HEK293T (cell line): ENCODE measurements at regions not wholly inside any gene's neighbourhood (a gene's known extent, or its start where the extent isn't known, plus 50 kb on each side); places are given as distances from the start of the nearest gene placed in this dataset.

ENCODE experiments used
- ARNT ChIP-seq: fragments of 450-650 bp; IDR thresholded peaks from 2 replicates; pipeline ENCODE4 v1.6.1; 2017; ENCODE audit warnings: mild to moderate bottlenecking
- BHLHE40 ChIP-seq: fragments of 450-650 bp; IDR thresholded peaks from 2 replicates; pipeline ENCODE4 v1.6.1; 2016; ENCODE audit warnings: mild to moderate bottlenecking, moderate library complexity, borderline replicate concordance
- CTBP1 ChIP-seq: fragments of 450-650 bp; IDR thresholded peaks from 2 replicates; pipeline ENCODE4 v1.6.1; 2016; ENCODE audit warnings: borderline replicate concordance
- ELF4 ChIP-seq: fragments of 450-650 bp; IDR thresholded peaks from 2 replicates; pipeline ENCODE4 v1.6.1; 2017; ENCODE audit warnings: antibody characterized with exemption
- FOXA1 ChIP-seq: fragments of 450-650 bp; IDR thresholded peaks from 2 replicates; pipeline ENCODE4 v1.6.1; 2016; ENCODE audit warnings: mild to moderate bottlenecking
- FOXM1 ChIP-seq: fragments of 450-650 bp; IDR thresholded peaks from 2 replicates; pipeline ENCODE4 v1.6.1; 2017; ENCODE audit warnings: mild to moderate bottlenecking, borderline replicate concordance
- L3MBTL2 ChIP-seq: fragments of 450-650 bp; conservative IDR thresholded peaks from 2 replicates; pipeline ENCODE4 v1.6.1; 2016; ENCODE audit warnings: mild to moderate bottlenecking
- LEF1 ChIP-seq: fragments of 450-650 bp; IDR thresholded peaks from 2 replicates; pipeline ENCODE4 v1.6.1; 2017; ENCODE audit warnings: mild to moderate bottlenecking, borderline replicate concordance
- NFRKB ChIP-seq: fragments of 450-650 bp; IDR thresholded peaks from 2 replicates; pipeline ENCODE4 v1.6.1; 2016; ENCODE audit warnings: mild to moderate bottlenecking, moderate library complexity
- SP1 ChIP-seq: fragments of 450-650 bp; IDR thresholded peaks from 2 replicates; pipeline ENCODE4 v1.6.1; 2017
- SUZ12 ChIP-seq: fragments of 450-650 bp; IDR thresholded peaks from 2 replicates; pipeline ENCODE4 v1.6.1; 2016; ENCODE audit warnings: mild to moderate bottlenecking
- TARDBP ChIP-seq: fragments of 450-650 bp; IDR thresholded peaks from 2 replicates; pipeline ENCODE4 v1.6.1; 2016
- ZNF384 ChIP-seq: fragments of 450-650 bp; IDR thresholded peaks from 2 replicates; pipeline ENCODE4 v1.6.1; 2016
- TF ChIP-seq, protein P1 (sequence below): fragments of 450-650 bp; IDR thresholded peaks from 2 replicates; pipeline ENCODE4 v1.6.1; 2016

GRCh38 chr16:58815181-58815888 lies 81.2 kb upstream of the GOT2 start:
- TF ChIP-seq TARDBP, result no peak
- no peak for TF ChIP-seq BHLHE40
- no peak for TF ChIP-seq SUZ12
- no peak for TF ChIP-seq FOXM1
- no peak for TF ChIP-seq SP1
- no peak for TF ChIP-seq ARNT
- TF ChIP-seq FOXA1, result no peak
- TF ChIP-seq ELF4, result no peak
- TF ChIP-seq, protein P1, sequence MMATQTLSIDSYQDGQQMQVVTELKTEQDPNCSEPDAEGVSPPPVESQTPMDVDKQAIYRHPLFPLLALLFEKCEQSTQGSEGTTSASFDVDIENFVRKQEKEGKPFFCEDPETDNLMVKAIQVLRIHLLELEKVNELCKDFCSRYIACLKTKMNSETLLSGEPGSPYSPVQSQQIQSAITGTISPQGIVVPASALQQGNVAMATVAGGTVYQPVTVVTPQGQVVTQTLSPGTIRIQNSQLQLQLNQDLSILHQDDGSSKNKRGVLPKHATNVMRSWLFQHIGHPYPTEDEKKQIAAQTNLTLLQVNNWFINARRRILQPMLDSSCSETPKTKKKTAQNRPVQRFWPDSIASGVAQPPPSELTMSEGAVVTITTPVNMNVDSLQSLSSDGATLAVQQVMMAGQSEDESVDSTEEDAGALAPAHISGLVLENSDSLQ, result no peak
- no peak for TF ChIP-seq NFRKB
- no peak for TF ChIP-seq LEF1
- no peak for TF ChIP-seq ZNF384
- no peak for TF ChIP-seq CTBP1
- TF ChIP-seq L3MBTL2, result no peak
